ENCODE measurements at regions not wholly inside any gene's neighbourhood (a gene's known extent, or its start where the extent isn't known, plus 50 kb on each side); places are given as distances from the start of the nearest gene placed in this dataset.

DNA sequence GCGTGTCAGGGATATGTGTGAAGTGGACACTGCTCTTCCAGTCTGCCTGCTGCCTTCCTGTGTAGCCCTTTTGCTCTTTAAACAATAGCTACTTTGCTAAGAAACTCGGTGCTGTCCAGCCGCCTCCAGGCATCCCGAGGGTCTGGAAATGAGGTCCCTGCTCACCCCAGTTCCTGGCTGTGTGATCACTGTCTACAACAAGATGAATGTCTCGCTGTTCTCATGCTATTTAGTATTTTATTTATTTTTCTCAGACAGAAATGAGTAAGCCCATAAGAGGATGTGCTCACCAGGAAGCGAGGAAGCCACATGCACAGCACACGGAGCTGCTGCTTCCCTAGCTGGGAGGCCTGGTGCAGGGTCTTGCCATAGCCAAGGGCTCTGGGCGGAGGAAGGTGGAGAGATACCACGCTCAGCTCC is 167.0 kb upstream of the PITRM1 start:
- TF ChIP-seq GATA3 (IDR thresholded peaks at IDR 0.05; ENCODE audit: low read depth, low read length), result no peak
- TF ChIP-seq GATA2 (IDR thresholded peaks at IDR 0.05; ENCODE audit: low read depth, low read length), result no peak

DNA sequence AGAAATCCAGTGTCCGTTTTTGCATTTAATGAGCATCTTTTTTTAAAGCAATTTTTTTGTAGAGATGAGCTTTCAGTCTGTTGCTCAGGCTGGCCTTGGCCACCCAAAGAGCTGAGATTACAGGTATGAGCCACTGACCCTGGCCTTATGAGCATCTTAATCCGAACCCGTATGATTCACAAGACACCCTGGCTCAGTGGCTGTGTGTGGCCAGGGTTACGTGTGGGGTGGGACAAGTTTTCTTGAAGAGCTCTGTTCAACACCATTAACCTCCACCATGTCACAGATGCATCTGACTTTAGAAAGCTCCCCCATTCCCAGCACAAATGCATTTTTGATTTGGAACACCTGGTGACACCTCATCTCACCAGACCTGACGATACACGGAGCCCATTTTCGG is 166.5 kb upstream of the PITRM1 start:
- TF ChIP-seq GATA2 (IDR thresholded peaks at IDR 0.05; ENCODE audit: low read depth, low read length), result no peak
- TF ChIP-seq GATA3 (IDR thresholded peaks at IDR 0.05; ENCODE audit: low read depth, low read length), result no peak

DNA sequence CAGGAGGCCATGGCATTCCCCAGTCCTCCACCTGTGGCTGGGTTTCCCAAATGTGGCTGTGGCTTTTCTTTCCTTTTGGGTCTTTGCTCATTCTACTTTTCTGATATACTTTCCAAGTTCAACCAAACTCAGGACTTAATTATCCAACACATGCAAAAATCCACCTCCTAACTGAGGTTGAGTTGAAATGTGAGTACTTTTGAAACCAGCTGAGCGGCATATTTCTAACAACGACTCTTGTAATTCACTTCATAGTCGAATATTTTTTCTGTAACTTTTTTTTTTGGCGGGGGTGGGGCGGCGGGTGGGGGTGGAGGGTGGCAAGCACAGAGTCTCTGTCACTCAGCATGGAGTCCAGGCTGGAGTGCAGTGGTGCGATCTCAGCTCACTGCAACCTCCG is 165.2 kb upstream of the PITRM1 start:
- TF ChIP-seq GATA2 (IDR thresholded peaks at IDR 0.05; ENCODE audit: low read depth, low read length) (no peak), GATA3 (IDR thresholded peaks at IDR 0.05; ENCODE audit: low read depth, low read length) (no peak)

DNA sequence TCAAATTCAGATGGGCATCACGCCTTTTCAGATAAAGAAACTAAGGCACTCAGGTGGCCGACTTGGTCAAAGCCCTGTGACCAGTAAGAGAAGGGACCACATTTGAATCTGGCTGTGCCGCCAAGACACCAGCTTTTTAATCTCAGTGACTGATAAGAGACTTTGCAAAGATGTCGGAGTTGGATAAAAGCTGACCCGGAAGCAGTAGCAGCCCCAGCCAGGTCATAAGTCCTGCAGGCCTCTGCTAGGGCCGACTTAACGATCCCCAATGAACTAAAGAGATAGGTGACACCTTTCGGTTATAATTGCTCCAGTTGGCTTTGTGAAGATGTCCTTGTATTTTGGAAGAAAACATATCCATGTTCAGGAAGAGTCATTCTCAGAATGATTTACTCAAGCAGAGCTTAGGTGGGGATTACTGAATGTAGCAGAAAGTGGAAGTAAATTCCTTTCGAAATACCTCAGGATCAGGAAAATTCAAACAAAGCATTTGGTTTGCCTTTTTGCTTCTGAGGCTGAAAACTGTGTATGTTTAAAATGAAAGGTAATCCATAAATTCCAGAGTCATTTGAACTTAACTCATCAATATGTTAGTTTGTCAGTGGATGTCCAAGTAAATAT is 164.2 kb upstream of the PITRM1 start:
- TF ChIP-seq GATA3 (IDR thresholded peaks at IDR 0.05; ENCODE audit: low read depth, low read length), result no peak
- no peak for TF ChIP-seq GATA2 (IDR thresholded peaks at IDR 0.05; ENCODE audit: low read depth, low read length)

DNA sequence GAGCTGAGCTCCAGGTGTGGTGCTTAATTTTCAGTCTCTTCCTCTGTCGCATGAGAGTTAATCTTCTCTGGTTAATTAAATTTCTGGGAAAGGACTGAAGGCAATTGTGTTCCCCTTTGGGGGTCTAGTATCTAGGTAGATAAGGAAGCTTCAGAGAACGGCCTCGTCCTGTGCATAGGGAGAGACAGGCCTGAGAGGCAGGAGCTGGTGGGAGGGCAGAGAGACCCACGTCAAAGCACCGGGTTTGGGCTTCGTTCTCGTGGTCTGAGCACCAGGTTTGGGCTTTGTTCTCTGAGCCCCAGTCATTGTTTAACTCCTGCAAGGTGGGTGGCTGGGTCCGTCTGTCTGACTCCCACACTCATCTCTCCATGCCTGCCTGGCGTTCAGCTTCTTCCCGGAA is 160.8 kb upstream of the PITRM1 start:
- TF ChIP-seq GATA3 (IDR thresholded peaks at IDR 0.05; ENCODE audit: low read depth, low read length) (no peak), GATA2 (IDR thresholded peaks at IDR 0.05; ENCODE audit: low read depth, low read length) (no peak)

DNA sequence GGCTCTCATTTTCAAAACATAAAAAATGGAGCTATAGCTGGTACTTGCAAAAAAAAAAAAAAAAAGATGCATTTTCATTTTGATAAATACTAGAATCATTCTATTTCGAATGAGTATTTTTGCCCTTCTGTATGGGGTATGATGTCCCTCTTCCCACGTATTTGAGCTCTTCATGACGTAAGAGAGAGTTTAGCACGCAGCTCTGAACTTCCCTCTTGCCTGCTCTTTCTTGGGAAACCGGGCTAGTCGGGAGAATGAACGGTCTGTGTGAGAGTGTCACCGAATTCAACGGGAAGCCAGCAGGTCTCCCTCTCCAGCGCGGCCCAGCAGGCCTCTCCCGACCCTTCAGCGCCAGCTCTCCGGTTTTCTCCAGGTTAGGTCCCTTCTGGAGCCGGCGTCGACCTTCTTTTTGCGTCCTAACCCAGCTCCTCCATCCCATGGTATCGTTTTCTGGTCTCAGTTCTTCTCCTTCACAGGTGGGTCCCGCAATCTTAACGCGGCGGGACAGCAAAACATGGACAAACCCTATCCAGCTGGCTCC is 159.2 kb upstream of the PITRM1 start:
- TF ChIP-seq GATA3 (IDR thresholded peaks at IDR 0.05; ENCODE audit: low read depth, low read length), result no peak
- no peak for TF ChIP-seq GATA2 (IDR thresholded peaks at IDR 0.05; ENCODE audit: low read depth, low read length)

DNA sequence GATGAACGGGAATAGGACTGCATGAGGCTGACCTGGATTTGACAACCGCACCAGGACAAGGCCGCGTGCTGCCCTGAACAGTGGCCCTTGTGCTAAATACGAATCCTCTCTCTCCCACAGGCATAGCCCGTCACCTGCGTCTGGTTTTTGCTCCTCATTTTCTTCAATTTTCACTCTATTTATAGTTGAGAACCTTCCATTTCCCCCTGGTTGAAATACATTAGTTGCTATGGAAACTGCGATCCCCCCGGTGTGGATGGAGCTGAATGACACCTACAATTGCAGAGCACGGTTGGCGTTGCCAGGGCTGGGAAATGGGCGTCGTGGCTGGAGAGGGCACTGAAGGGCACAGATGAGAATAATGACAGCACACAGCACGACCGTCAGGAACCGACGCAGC is 158.6 kb upstream of the PITRM1 start:
- TF ChIP-seq GATA3 (IDR thresholded peaks at IDR 0.05; ENCODE audit: low read depth, low read length) (no peak), GATA2 (IDR thresholded peaks at IDR 0.05; ENCODE audit: low read depth, low read length) (no peak)

DNA sequence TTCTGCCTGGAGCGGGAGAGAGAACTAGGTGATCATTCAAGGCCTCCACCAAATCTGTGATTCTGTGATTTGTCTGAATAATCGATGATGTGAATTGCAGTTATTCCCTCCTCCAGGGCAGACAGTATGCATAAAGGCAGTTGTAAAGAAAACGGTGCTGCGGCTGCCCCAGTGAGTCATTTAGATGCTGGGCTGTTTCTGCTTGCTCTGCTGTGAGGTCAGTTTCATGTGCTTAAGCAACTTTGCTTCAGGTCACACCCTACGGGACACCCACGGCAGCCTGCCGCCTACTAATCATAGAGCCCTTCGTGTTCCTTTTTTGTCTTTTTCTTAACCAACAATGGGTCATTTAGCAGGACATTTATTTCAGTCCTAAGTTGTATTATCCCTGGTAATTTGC is 158.1 kb upstream of the PITRM1 start:
- TF ChIP-seq GATA3 (IDR thresholded peaks at IDR 0.05; ENCODE audit: low read depth, low read length), result no peak
- TF ChIP-seq GATA2 (IDR thresholded peaks at IDR 0.05; ENCODE audit: low read depth, low read length), result no peak

DNA sequence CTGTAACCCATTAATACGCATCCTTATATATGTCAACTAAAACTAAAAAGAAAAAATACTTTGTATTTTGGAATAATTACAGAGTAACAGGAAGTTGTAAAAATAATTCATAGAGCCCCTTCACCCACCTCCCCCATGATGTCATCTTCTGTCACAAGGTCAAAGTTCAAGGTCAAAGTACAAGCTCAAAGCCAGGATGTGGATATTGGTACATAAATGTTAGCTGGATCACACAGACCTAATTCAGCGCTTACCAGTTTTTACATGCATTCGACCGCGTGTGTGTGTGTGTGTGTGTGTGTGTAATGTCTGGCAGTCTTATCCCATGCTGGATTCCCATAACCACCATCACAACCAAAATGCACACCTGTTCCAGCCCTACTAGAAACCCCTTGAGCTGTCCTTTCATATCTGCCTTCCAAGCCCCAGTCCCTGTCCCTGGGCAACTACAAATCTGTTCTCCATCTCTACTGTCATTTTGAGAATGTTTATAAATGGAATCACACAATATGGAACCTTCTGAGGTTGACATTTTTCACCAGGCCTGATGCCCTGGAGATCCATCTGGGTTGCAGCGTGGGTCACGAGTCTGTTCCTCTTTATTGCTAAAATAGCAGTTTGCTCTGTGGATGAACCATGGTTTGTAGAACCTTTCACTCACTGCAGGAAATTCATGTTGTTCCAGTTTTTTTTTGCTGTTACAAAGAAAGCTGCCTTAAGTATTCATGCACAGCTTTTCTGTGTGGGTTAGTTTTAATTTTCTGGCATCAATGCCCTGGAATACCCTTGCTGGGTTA is 153.6 kb upstream of the PITRM1 start:
- TF ChIP-seq GATA2 (IDR thresholded peaks at IDR 0.05; ENCODE audit: low read depth, low read length), result no peak
- TF ChIP-seq GATA3 (IDR thresholded peaks at IDR 0.05; ENCODE audit: low read depth, low read length), result no peak

DNA sequence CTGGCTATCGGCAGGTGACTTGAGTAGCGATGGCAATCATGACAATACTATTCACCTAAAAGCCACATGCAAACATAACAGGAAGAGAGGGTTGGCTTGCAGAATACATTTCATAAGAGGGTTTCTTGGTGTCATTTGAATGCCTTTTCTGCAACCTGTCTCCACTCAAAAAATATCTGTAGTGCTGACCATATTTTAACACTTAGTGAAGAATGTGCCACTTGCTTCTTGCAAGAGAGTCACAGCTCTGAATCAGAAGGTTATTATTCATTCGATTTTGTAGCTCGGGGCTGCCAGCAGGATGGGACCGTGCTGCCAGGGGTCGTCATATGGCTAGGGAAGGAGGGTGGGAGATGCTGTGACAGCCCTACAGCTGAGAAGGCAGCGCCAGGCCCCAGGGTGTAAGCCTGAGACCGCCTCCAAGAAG is 152.0 kb upstream of the PITRM1 start:
- TF ChIP-seq GATA3 (IDR thresholded peaks at IDR 0.05; ENCODE audit: low read depth, low read length) (no peak), GATA2 (IDR thresholded peaks at IDR 0.05; ENCODE audit: low read depth, low read length) (no peak)

DNA sequence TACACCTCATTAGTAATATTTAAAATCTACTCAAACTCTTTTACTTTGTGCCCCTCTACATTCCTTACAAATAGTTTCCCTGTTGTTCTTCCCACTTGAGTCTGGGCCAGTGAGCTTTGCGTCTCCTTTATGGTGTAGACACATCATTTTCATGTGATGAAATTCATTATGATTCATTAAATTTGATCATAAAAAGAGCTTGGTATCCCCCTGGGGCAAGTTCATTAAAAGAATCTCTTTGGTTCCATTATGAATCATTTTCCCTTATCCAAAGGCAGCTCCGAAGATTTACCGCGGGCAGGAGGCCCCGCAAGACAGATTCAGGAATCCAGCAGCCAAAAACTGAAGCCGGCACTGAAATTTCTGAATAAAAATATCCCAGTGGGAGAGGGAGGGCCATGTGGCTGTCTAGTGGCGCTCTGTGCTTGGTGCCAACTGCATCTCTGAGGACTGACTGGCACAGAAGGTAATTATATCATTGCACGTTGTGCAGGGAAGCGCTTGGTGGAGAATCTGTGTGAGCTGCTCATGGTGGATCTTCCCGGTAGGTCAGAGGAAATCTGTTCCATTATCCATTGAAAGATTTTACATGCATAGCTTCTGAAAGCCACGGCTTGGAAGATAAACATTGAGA is 151.4 kb upstream of the PITRM1 start:
- TF ChIP-seq GATA2 (IDR thresholded peaks at IDR 0.05; ENCODE audit: low read depth, low read length) (no peak), GATA3 (IDR thresholded peaks at IDR 0.05; ENCODE audit: low read depth, low read length) (no peak)

DNA sequence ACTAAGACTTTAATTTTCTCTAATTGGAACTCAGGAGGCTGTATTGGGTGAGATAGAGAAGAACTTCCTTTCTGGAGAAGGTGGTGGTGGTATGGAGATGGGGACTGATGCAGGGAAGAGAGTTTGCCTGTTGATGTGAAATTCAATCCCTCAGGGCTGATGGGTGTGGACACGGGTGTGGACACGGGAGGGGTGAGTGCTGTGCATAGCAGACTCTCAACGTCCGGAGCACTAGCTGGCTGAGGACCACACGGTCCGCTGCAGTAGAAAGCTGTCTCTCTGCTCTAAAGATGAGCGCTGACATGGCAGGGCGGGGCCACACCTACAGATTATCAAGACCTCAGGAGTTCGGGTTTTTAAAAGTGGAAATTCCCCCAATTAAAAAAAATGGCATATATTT is 148.5 kb upstream of the PITRM1 start:
- TF ChIP-seq GATA3 (IDR thresholded peaks at IDR 0.05; ENCODE audit: low read depth, low read length) (no peak), GATA2 (IDR thresholded peaks at IDR 0.05; ENCODE audit: low read depth, low read length) (no peak)

DNA sequence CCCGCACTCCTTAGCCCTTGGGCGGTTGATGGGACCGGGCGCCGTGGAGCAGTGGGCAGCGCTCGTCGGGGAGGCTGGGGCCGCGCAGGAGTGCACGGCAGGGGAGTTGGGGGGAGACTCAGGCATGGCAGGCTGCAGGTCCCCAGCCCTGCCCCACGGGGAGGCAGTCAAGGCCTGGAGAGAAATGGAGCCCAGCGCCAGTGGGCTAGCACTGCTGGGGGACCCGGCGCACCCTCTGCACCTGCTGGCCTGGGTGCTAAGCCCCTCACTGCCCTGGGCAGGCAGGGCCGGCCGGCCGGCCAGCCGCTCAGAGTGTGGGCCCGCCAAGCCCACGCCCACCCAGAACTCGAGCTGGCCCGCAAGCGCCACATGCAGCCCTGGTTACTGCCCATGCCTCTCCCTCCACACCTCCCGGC is 147.2 kb upstream of the PITRM1 start:
- TF ChIP-seq GATA3 (IDR thresholded peaks at IDR 0.05; ENCODE audit: low read depth, low read length) (no peak), GATA2 (IDR thresholded peaks at IDR 0.05; ENCODE audit: low read depth, low read length) (no peak)

DNA sequence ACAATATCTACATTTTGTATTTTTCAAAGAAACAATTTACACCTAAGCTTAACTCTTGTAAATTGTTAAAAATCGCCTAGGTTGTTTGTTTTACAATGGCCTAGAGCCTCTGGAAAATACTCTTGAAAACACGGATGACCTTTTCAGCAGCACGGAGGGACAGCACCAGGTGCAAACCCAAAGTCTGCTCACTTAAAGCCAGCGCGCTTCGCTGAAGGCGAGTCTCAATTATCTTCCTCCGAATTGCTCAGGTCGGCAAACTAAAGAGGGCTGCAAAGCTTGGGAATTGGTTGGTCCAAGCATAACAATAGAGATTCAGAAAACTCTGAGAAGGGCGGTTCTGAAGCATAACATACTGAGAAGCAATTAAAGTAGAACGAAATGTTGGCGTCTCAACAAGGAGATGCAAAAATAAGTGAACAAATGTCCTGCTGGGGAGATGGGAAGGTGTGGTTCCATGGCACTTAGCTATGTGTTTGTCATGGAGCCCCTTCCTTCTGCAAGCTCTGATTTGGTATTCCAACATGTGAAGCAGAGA is 139.9 kb upstream of the PITRM1 start:
- TF ChIP-seq GATA3 (IDR thresholded peaks at IDR 0.05; ENCODE audit: low read depth, low read length) (no peak), GATA2 (IDR thresholded peaks at IDR 0.05; ENCODE audit: low read depth, low read length) (no peak)

All from SH-SY5Y (cell line).